ENCODE measurements at regions not wholly inside any gene's neighbourhood (a gene's known extent, or its start where the extent isn't known, plus 50 kb on each side); places are given as distances from the start of the nearest gene placed in this dataset.

- Mint-ChIP-seq H3K9me3 (ENCODE audit: unreplicated experiment) (no peaks in the 10 kb centered on the region), H3K27me3 (ENCODE audit: unreplicated experiment) (no peaks in the 10 kb centered on the region), H3K4me3 (ENCODE audit: unreplicated experiment) (no peak overlapping the region), H3K36me3 (ENCODE audit: unreplicated experiment) (no peaks in the 10 kb centered on the region), H3K4me1 (ENCODE audit: unreplicated experiment) (peaks cover 17% of the 10 kb centered on the region), H3K27ac (ENCODE audit: unreplicated experiment) (peak overlapping the region; percentile 68)
- TF ChIP-seq CTCF (IDR thresholded peaks at IDR 0.05): no peak
- no peak for DNase-seq (ENCODE audit: extremely low spot score, unreplicated experiment)
These were observed 321.7 kb downstream of the DLEU7 start for GRCh38 chr13:50521831-50522149.

- Mint-ChIP-seq H3K27me3 (ENCODE audit: unreplicated experiment) (no peaks in the 10 kb centered on the region), H3K4me3 (ENCODE audit: unreplicated experiment) (no peak overlapping the region), H3K9me3 (ENCODE audit: unreplicated experiment) (no peaks in the 10 kb centered on the region), H3K27ac (ENCODE audit: unreplicated experiment) (no peak overlapping the region), H3K36me3 (ENCODE audit: unreplicated experiment) (no peaks in the 10 kb centered on the region), H3K4me1 (ENCODE audit: unreplicated experiment) (peaks cover 25% of the 10 kb centered on the region)
- no peak for DNase-seq (ENCODE audit: extremely low spot score, unreplicated experiment)
- no peak for TF ChIP-seq CTCF (IDR thresholded peaks at IDR 0.05)
These were observed 321.0 kb downstream of the DLEU7 start for GRCh38 chr13:50522506-50522905.

GRCh38 chr13:50523307-50523706, 320.2 kb downstream of the DLEU7 start:
- Mint-ChIP-seq H3K4me1 (ENCODE audit: unreplicated experiment) (peaks cover 31% of the 10 kb centered on the region), H3K27me3 (ENCODE audit: unreplicated experiment) (no peaks in the 10 kb centered on the region), H3K9me3 (ENCODE audit: unreplicated experiment) (no peaks in the 10 kb centered on the region), H3K27ac (ENCODE audit: unreplicated experiment) (no peak overlapping the region), H3K4me3 (ENCODE audit: unreplicated experiment) (no peak overlapping the region), H3K36me3 (ENCODE audit: unreplicated experiment) (no peaks in the 10 kb centered on the region)
- TF ChIP-seq CTCF (IDR thresholded peaks at IDR 0.05): no peak
- no peak for DNase-seq (ENCODE audit: extremely low spot score, unreplicated experiment)

GRCh38 chr13:50524560-50524959, 318.9 kb downstream of the DLEU7 start:
- no peak overlapping the region for H3K4me3 Mint-ChIP-seq (ENCODE audit: unreplicated experiment)
- no peak for DNase-seq (ENCODE audit: extremely low spot score, unreplicated experiment)
- H3K9me3 Mint-ChIP-seq (ENCODE audit: unreplicated experiment): no peaks in the 10 kb centered on the region
- peaks cover 44% of the 10 kb centered on the region for H3K4me1 Mint-ChIP-seq (ENCODE audit: unreplicated experiment)
- no peaks in the 10 kb centered on the region for H3K27me3 Mint-ChIP-seq (ENCODE audit: unreplicated experiment)
- no peak for TF ChIP-seq CTCF (IDR thresholded peaks at IDR 0.05)
- H3K27ac Mint-ChIP-seq (ENCODE audit: unreplicated experiment): no peak overlapping the region
- no peaks in the 10 kb centered on the region for H3K36me3 Mint-ChIP-seq (ENCODE audit: unreplicated experiment)

- Mint-ChIP-seq H3K27ac (ENCODE audit: unreplicated experiment) (no peak overlapping the region), H3K27me3 (ENCODE audit: unreplicated experiment) (no peaks in the 10 kb centered on the region), H3K4me1 (ENCODE audit: unreplicated experiment) (peaks cover 41% of the 10 kb centered on the region), H3K4me3 (ENCODE audit: unreplicated experiment) (no peak overlapping the region), H3K9me3 (ENCODE audit: unreplicated experiment) (no peaks in the 10 kb centered on the region), H3K36me3 (ENCODE audit: unreplicated experiment) (no peaks in the 10 kb centered on the region)
- DNase-seq (ENCODE audit: extremely low spot score, unreplicated experiment): no peak
- TF ChIP-seq CTCF (IDR thresholded peaks at IDR 0.05): no peak
These were observed 316.8 kb downstream of the DLEU7 start for GRCh38 chr13:50526661-50527071.
